Body of pancreas (tissue), 4 donors: ENCODE measurements at regions not wholly inside any gene's neighbourhood (a gene's known extent, or its start where the extent isn't known, plus 50 kb on each side); places are given as distances from the start of the nearest gene placed in this dataset.

Source experiments
- POLR2A ChIP-seq, 3 donors: fragments of 450-650 bp; IDR thresholded peaks; one replicate each; pipeline ENCODE4 v1.6.1; 2016; ENCODE audit warnings: antibody characterized with exemption in 3 of 3, mild to moderate bottlenecking in 2 of 3
- TF ChIP-seq, protein P1 (sequence below), 7 experiments: fragments of 450-650 bp in 4 of 7; fragments of 200-600 bp in 3 of 7; sonication (generic) in 3 of 7; IDR thresholded peaks; one replicate each; pipeline ENCODE4 v1.5.1; 2016 to 2019; ENCODE audit warnings: antibody characterized with exemption in 7 of 7

DNA sequence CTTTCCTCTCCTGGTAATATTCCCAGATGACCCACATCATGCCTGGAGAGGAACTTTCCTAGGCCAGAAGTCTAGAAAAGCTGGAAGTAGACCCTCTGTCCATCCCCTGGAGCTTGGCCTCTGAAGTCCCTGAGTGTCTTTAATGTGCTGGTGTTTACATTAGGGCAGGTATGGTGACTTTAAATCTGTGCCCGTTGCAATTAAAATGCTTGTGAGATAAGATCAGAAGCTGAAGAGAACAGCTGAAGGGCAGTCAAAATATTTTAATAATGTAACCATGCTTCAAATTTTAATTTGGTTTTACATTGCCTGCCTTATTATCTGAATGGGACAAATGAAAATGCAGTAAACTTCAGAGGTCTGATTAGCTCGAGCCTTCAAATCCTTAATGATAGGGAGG lies 1022.5 kb downstream of the BCL11B start:
- TF ChIP-seq, protein P1, sequence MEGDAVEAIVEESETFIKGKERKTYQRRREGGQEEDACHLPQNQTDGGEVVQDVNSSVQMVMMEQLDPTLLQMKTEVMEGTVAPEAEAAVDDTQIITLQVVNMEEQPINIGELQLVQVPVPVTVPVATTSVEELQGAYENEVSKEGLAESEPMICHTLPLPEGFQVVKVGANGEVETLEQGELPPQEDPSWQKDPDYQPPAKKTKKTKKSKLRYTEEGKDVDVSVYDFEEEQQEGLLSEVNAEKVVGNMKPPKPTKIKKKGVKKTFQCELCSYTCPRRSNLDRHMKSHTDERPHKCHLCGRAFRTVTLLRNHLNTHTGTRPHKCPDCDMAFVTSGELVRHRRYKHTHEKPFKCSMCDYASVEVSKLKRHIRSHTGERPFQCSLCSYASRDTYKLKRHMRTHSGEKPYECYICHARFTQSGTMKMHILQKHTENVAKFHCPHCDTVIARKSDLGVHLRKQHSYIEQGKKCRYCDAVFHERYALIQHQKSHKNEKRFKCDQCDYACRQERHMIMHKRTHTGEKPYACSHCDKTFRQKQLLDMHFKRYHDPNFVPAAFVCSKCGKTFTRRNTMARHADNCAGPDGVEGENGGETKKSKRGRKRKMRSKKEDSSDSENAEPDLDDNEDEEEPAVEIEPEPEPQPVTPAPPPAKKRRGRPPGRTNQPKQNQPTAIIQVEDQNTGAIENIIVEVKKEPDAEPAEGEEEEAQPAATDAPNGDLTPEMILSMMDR (IDR thresholded peaks at IDR 0.05): no peak
- no peak for TF ChIP-seq POLR2A (IDR thresholded peaks at IDR 0.05)
